Esophagus (tissue), 2 donors: ENCODE measurements at regions not wholly inside any gene's neighbourhood (a gene's known extent, or its start where the extent isn't known, plus 50 kb on each side); places are given as distances from the start of the nearest gene placed in this dataset.

Experiments
- H3K27ac ChIP-seq, 2 donors: one replicate each; pipeline ENCODE4 v1.5.1; 2013; ENCODE audit warnings: low read depth in 2 of 2, mild to moderate bottlenecking in 2 of 2, inconsistent platforms in 1 of 2, low read length in 1 of 2, moderate library complexity in 1 of 2
- H3K27me3 ChIP-seq, 2 donors: one replicate each; pipeline ENCODE4 v1.6.1; 2013; ENCODE audit warnings: low read length in 2 of 2, control low read depth in 1 of 2, mild to moderate bottlenecking in 1 of 2; ENCODE audit not compliant: insufficient read depth in 2 of 2, control insufficient read depth in 1 of 2
- H3K36me3 ChIP-seq, 2 donors: one replicate each; pipeline ENCODE4 v1.6.1; 2013; ENCODE audit warnings: low read length in 1 of 2; ENCODE audit not compliant: control insufficient read depth in 2 of 2, insufficient read depth in 2 of 2
- H3K4me1 ChIP-seq, 2 donors: one replicate each; pipeline ENCODE4 v1.6.1; 2013; ENCODE audit warnings: low read length in 1 of 2; ENCODE audit not compliant: control insufficient read depth in 2 of 2, insufficient read depth in 2 of 2
- H3K4me3 ChIP-seq, 2 donors: one replicate each; pipeline ENCODE4 v1.5.1; 2013; ENCODE audit warnings: low read length in 2 of 2, mild to moderate bottlenecking in 2 of 2, low read depth in 1 of 2, moderate library complexity in 1 of 2
- H3K9me3 ChIP-seq, 2 donors: one replicate each; pipeline ENCODE4 v1.6.1; 2013; ENCODE audit warnings: mild to moderate bottlenecking in 2 of 2, low read depth in 1 of 2, low read length in 1 of 2, moderate library complexity in 1 of 2; ENCODE audit not compliant: control insufficient read depth in 2 of 2, insufficient read depth in 1 of 2
- WGBS, 2 donors: extraction: QIAGEN DNeasy Blood & Tissue Kit; methylation state at CpG; one replicate each; pipeline ENCODE4 v1.1.7; 2013; 5-methylcytosine and 5-hydroxymethylcytosine counted together
- donor health status: healthy with polysubstance abuse.
- donor health status: Bipolar disorder and iron deficiency.

DNA sequence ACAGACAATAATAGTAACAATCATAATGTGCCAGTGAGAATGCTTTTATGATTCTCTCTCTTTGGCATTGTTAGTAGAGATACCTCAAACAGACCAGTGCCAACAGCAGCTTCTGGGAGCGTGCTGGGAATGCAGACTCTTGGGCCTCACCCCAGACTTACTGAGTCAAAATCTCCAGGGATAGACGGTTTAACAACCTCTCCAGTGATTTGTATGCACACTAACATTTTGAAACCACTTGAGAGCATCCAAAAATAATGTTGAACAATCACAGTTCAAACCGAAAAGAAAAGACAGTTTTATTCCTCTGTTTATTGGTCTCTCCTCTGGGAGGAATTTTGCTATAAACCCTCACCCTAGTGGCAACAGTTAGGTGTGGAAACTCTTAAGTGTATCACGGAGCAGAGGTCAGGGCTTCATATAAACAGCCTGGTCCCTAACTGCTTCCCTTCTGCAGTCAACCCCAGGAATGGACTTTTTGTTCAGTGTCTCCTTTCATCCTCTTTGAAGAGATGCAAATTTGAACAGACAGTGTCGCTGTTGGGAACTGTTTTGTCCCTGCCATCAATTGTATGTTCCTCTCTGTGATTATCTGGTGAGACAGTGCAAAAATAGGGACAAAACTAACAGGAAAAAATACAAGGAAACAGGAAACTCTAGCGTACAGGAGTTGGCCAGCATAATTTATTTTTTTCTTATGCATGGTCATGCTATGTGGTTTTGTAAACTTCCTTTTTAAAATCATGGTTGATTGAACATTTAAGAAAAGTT is 162.4 kb upstream of the BTBD3 start:
- H3K9me3 ChIP-seq = no peaks in the 10 kb centered on the region
- 36 to 49% methylated on average over 6 of the region's 6 CpGs for WGBS, 2 donors
- no peak overlapping the region for H3K27ac ChIP-seq
- no peaks in the 10 kb centered on the region for H3K4me1 ChIP-seq
- H3K36me3 ChIP-seq = no peaks in the 10 kb centered on the region
- H3K27me3 ChIP-seq = no peaks in the 10 kb centered on the region
- no peak overlapping the region for H3K4me3 ChIP-seq

DNA sequence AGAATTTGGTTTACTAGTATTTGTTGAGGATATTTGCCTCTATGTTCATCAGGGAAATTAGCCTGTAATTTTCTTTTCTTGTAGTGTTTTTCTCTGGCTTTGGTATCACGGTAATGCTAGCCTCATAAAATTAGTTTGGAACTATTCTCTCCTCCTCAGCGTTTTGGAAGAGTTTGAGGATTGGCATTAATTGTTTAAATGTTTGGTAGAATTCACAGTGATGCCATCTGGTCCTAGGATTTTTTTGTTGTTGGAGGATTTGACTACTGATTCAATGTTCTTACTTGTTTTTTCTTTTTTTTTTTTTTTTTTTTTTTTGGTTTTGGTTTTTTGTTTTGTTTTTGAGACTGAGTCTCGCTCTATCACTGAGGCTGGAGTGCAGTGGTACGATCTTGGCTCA is 156.2 kb upstream of the BTBD3 start:
- no peaks in the 10 kb centered on the region for H3K36me3 ChIP-seq
- WGBS, 2 donors = 69% methylated on average over 4 of the region's 4 CpGs
- no peaks in the 10 kb centered on the region for H3K9me3 ChIP-seq
- no peak overlapping the region for H3K27ac ChIP-seq
- H3K4me1 ChIP-seq = no peaks in the 10 kb centered on the region
- H3K4me3 ChIP-seq = no peak overlapping the region
- H3K27me3 ChIP-seq = no peaks in the 10 kb centered on the region

DNA sequence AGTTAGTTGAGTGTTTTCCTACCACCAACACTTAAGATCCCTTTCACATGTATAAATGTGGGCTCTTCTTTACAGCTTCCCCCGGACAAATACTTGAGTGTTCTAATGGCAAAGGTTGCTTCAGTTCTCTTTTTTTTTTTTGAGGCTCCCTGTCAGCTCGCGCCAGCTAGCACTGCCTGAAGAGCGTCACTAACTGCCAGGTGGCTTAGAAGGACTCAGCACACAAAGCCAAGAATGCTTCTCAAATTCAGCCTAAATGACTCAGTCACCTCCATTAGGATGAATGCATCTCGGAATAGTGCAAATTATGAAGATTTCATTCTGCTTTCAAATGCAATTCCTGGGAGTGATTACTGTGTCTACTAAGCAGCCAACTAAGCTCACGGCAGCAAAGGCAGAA is 150.7 kb upstream of the BTBD3 start:
- 34 to 46% methylated on average over 6 of the region's 6 CpGs for WGBS, 2 donors
- no peak overlapping the region for H3K27ac ChIP-seq
- H3K4me1 ChIP-seq = no peaks in the 10 kb centered on the region
- no peaks in the 10 kb centered on the region for H3K36me3 ChIP-seq
- H3K4me3 ChIP-seq = no peak overlapping the region
- H3K9me3 ChIP-seq = no peaks in the 10 kb centered on the region
- no peaks in the 10 kb centered on the region for H3K27me3 ChIP-seq

GRCh38 chr20:11769825-11770224 is 147.9 kb upstream of the BTBD3 start:
- H3K4me3 ChIP-seq = no peak overlapping the region

GRCh38 chr20:11772226-11772730 is 145.4 kb upstream of the BTBD3 start:
- no peaks in the 10 kb centered on the region for H3K4me1 ChIP-seq
- no peaks in the 10 kb centered on the region for H3K27me3 ChIP-seq
- H3K27ac ChIP-seq = no peak overlapping the region
- WGBS, 2 donors = 92 to 96% methylated on average over 2 of the region's 2 CpGs
- H3K9me3 ChIP-seq = no peaks in the 10 kb centered on the region
- no peaks in the 10 kb centered on the region for H3K36me3 ChIP-seq
- H3K4me3 ChIP-seq = no peak overlapping the region

More at GRCh38 chr20:11769825-11770224, 147.9 kb upstream of the BTBD3 start:
- Histone ChIP-seq H3K9me3 (no peaks in the 10 kb centered on the region), H3K27ac (no peak overlapping the region), H3K4me1 (no peaks in the 10 kb centered on the region), H3K36me3 (no peaks in the 10 kb centered on the region), H3K27me3 (no peaks in the 10 kb centered on the region)
- 92 to 95% methylated on average over 3 of the region's 3 CpGs for WGBS, 2 donors

GRCh38 chr20:11776687-11777086 is 141.0 kb upstream of the BTBD3 start:
- no peak overlapping the region for H3K4me3 ChIP-seq
- no peak overlapping the region for H3K27ac ChIP-seq
- H3K4me1 ChIP-seq = no peaks in the 10 kb centered on the region
- no peaks in the 10 kb centered on the region for H3K9me3 ChIP-seq
- no peaks in the 10 kb centered on the region for H3K27me3 ChIP-seq
- H3K36me3 ChIP-seq = no peaks in the 10 kb centered on the region
- 80 to 83% methylated on average over 2 of the region's 2 CpGs for WGBS, 2 donors

GRCh38 chr20:11777387-11778205 is 140.1 kb upstream of the BTBD3 start:
- no peaks in the 10 kb centered on the region for H3K4me1 ChIP-seq
- no peak overlapping the region for H3K27ac ChIP-seq
- H3K4me3 ChIP-seq = no peak overlapping the region
- H3K27me3 ChIP-seq = no peaks in the 10 kb centered on the region
- no peaks in the 10 kb centered on the region for H3K36me3 ChIP-seq
- WGBS, 2 donors = 62 to 64% methylated on average over 14 of the region's 14 CpGs
- H3K9me3 ChIP-seq = no peaks in the 10 kb centered on the region

DNA sequence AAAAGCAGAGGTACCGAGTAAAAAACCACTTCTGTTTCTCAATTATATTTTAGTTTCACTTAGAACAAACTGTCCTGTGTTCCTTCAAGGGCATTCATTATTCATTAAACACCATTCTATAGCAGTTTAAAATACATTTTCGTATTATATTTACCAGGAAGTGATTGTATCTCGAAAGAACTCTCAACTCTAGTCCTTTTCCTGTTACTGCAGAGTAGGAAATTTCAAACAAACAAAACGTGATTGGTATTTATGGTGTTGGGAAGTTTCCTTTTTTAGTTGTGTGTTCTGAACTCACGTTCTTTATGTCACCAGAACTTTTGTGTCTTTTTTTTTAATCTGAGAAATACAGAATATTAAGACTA is 139.5 kb upstream of the BTBD3 start:
- H3K9me3 ChIP-seq = no peaks in the 10 kb centered on the region
- H3K4me3 ChIP-seq = no peak overlapping the region
- H3K27ac ChIP-seq = no peak overlapping the region
- H3K36me3 ChIP-seq = no peaks in the 10 kb centered on the region
- H3K4me1 ChIP-seq = no peaks in the 10 kb centered on the region
- no peaks in the 10 kb centered on the region for H3K27me3 ChIP-seq
- WGBS, 2 donors = 34 to 39% methylated on average over 5 of the region's 5 CpGs

DNA sequence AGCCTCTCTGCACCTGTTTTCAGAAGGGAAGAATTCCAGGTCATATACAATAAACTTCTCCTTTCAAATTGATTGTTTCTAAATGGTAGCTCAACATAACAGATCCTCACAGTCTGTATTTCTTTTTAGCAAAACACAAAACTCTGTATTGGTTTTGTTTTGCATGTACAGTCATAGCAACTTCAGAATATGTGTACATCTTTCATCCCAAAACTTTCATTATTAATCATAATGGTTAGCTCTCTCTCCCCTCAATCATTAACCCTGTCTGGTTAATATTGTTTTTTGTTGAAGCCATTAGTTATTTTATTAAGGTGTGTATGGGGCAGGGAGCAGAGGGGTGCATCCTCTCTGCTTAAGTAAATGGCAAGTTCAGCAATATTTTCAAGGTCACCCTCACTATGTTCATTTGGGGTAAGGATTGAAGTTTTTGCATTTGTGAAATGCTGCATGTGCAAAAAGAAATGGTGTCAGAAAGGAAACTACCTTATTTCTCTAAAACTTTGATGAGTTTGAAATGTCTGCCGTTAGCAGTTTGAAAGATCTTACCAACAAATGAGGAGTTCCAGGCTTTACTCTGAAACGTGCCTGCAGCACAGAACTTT is 136.8 kb upstream of the BTBD3 start:
- Histone ChIP-seq H3K36me3 (no peaks in the 10 kb centered on the region), H3K27ac (no peak overlapping the region), H3K4me1 (no peaks in the 10 kb centered on the region), H3K27me3 (no peaks in the 10 kb centered on the region), H3K9me3 (no peaks in the 10 kb centered on the region), H3K4me3 (no peak overlapping the region)
- 56 to 62% methylated on average over 2 of the region's 2 CpGs for WGBS, 2 donors
